Stimulated activated CD8-positive, alpha-beta memory T cell treated with anti-CD3 and anti-CD28 coated beads, Interleukin-4, amount 100 ng/mL, for 24 hours (primary cell): ENCODE measurements at regions not wholly inside any gene's neighbourhood (a gene's known extent, or its start where the extent isn't known, plus 50 kb on each side); places are given as distances from the start of the nearest gene placed in this dataset.
A peak's percentile ranks its signal among the peaks of the same experiment; 100 is the strongest.

ENCODE experiments used
- DNase-seq: peaks from one replicate; pipeline ENCODE4 v3.0.0-alpha.2; 2020; ENCODE audit warnings: low read depth

DNA sequence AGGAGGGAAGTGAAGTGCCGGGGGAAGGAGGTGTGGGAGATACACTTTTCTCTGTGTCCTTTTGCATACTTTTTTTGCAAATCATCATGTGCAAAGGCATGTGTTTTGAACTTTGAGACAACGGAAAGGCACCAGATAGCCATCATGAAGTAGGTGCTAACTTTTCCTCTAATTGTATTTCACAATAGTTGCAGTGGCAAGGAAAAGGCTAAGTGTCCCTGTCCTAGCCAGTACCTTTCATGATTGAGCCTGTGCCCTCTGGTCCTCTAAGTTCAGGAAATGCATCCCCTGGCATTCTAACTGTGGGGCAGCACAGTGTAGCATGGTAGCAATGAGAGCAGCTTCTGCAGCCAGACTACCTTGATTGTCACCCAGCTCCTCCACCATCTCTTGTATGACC is 186.2 kb downstream of the ADSS2 start:
- DNase-seq, result no peak

GRCh38 chr1:244269169-244269568 is 182.5 kb downstream of the ADSS2 start:
- no peak for DNase-seq

- DNase-seq, result no peak
Observed at GRCh38 chr1:244271004-244271403, 180.7 kb downstream of the ADSS2 start.

GRCh38 chr1:244271691-244272308 is 179.9 kb downstream of the ADSS2 start:
- DNase-seq, result no peak

GRCh38 chr1:244272471-244273261 is 179.0 kb downstream of the ADSS2 start:
- peak; percentile 47 for DNase-seq

DNA sequence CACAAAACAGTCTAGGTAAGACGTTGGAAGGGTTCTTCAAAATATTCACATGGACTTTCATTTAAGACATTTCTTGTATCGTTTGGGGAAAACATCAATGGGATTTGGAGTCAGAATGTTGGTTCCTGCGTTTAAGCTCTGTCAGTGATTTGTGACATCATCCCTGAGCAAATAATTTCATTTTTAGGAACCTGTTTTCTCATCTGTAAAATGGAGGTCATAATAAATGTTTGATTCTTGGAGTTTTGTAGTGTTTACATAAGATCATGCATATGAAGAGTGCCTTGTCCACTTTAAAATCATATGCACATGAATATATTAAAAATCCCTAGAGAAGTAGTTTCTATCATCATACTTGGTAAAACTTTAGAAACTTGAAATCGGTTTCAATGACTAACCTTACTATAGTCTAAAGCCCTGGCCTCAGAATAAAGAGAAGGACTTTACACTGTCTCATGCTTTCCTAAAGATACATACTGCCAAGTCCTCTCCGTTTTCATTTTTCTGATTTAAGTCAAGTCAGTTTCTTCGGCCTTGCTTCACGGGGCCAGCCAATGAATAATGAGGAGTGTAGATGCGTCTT is 178.4 kb downstream of the ADSS2 start:
- no peak for DNase-seq

DNA sequence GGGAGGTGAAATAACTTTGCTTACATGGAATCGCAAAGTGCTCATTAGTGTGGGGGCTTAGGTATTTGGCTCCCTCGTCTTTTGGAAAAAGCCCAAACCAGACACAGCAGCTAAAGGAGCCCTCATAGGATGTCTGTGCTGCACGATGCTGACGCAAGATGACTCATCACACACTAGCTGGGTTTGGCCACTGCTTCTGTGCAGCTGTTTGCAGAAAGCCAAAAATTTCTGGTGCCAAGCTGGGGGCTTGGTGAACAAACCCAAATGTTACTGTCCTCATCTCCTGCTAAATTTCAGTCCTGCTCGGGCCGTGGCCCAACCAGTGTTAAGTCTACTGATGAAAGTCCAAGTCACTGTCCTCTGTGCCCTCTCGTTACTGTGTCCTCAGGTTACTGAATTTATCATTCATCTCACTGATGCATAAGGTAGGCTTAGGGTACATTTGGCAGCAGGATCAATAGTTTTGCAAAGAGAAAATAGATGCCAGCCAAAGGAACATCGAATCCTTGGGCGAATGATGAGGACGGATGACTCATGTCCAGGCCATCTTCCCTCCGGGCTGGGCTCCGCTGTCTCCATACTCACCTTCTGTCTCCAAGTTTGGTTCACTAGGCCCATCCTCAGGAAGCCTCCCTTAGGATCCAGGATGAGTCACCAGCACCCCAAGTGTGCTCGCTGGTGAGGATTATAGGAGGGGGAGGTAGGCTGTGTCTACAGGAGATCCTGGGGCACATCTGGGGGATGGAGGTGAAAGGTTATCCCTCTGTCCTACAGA is 177.7 kb downstream of the ADSS2 start:
- DNase-seq, result no peak

- DNase-seq, result no peak
Observed at GRCh38 chr1:244276646-244277045, 175.1 kb downstream of the ADSS2 start.

GRCh38 chr1:244280201-244280600 is 171.5 kb downstream of the ADSS2 start:
- no peak for DNase-seq

- no peak for DNase-seq
Observed at GRCh38 chr1:244280859-244281258, 170.8 kb downstream of the ADSS2 start.

- DNase-seq, result no peak
Observed at GRCh38 chr1:244283772-244284171, 167.9 kb downstream of the ADSS2 start.

DNA sequence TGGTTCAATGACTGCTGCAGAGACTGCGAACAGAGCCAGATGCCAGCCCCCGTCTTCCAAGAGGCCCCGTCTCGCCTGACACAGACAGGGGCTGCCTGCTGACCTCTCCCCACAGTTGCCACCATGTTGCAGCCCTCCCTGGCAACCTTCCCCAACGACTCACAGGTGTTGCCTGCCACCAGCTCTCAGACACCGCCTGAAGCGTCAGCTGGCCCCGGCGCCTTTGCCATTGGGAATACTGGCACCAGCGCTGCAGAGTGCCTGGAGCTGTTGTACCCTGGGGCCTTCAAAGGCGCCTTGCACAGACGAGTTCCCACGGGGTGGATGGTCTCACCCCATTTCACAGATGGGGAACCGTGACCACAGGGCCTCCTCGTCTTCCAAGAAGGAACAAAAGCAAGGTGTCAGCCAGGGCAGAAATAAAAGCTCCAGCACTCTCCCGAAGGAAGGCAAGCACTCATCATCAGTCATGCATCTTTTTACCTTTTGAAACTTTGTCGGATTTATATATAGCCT is 167.0 kb downstream of the ADSS2 start:
- DNase-seq, result no peak

GRCh38 chr1:244286341-244286740 is 165.4 kb downstream of the ADSS2 start:
- no peak for DNase-seq

GRCh38 chr1:244287726-244288125 is 164.0 kb downstream of the ADSS2 start:
- DNase-seq, result no peak

DNA sequence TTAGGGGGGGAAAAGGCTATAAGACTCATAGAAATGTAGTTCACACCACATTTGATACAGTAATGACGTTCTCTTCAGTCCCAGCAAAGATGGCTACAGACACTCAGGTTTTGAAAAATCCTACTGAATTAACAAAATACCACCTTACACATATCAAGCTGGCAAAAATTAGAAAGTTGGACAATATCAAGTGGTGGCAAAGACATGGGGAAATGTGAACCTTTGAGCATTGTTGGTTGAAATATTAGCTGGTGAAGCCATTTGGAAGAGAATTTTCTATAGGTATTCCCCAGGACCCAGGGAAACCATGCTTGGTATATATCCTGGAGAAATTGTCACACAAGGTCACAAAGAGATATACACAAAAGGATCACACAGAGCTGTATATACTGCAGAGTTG is 163.0 kb downstream of the ADSS2 start:
- DNase-seq, result no peak

GRCh38 chr1:244289991-244290785 is 161.5 kb downstream of the ADSS2 start:
- DNase-seq, result no peak

- DNase-seq, result no peak
Observed at GRCh38 chr1:244291236-244292201, 160.2 kb downstream of the ADSS2 start.

DNA sequence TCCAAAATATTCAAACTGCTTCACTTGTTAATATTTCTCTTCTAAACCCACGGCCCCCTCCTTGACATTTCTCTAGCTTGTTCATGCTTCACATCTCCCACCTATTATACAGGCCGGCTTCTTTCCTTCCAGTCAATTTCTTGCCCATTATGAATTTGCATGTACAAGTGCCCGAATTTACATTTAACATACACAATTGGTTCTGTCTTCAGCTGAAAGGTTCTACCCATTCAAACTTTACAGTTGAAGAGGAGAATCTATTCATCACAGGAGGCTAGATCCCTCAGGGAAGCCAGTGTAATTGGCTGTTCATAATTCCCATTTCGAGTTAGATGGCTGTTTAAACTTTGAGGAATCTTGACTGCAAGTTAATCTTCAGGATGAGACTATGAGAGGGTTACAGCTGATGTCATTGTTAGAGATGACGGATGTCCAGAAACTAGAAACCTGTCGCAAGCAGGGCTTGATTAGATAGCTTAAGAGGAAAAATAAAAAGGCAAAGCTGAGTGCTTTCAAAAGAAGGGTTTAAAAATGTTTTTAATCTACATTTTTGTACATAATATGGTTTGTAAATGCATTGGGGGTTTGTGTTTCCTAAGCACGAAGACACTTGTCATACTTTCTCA is 157.0 kb downstream of the ADSS2 start:
- no peak for DNase-seq

DNA sequence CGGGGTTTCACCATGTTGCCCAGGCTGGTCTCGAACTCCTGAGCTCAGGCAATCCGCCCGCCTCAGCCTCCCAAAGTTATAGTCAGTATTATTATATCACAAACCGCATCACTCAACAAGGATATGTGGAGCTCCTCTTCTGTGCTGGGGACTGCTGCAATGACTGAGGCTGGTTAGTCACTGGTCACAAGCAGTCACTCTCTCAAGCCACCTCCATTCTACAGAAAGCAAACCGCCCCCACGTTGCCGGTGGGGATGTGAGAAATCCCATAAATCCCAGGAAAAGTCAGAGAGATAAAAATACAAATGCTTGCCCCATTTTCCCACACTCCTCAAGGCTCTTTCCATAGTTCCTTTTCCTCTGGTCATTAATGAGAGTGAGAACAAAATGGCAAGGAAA is 155.7 kb downstream of the ADSS2 start:
- no peak for DNase-seq

- DNase-seq, result no peak
Observed at GRCh38 chr1:244296447-244296846, 155.3 kb downstream of the ADSS2 start.
